ENCODE measurements at regions not wholly inside any gene's neighbourhood (a gene's known extent, or its start where the extent isn't known, plus 50 kb on each side); places are given as distances from the start of the nearest gene placed in this dataset.

- TF ChIP-seq CTCF (IDR thresholded peaks at IDR 0.05; ENCODE audit: insufficient read depth, low read length, poor library complexity, severe bottlenecking) = no peak
- H3K36me3 ChIP-seq (ENCODE audit: control insufficient read depth, insufficient read depth, low read length) = no peaks in the 10 kb centered on the region
- no peak overlapping the region for H3K4me3 ChIP-seq (ENCODE audit: low read depth, low read length)
- no peak for DNase-seq (ENCODE audit: low read depth)
- no peaks in the 10 kb centered on the region for H3K27me3 ChIP-seq (ENCODE audit: control insufficient read depth, insufficient read depth, low read length)
Observed at GRCh38 chr6:142700671-142701312, 244.2 kb downstream of the HIVEP2 start.
